Mesodermal cell (in vitro differentiated cells): ENCODE measurements at regions not wholly inside any gene's neighbourhood (a gene's known extent, or its start where the extent isn't known, plus 50 kb on each side); places are given as distances from the start of the nearest gene placed in this dataset.
"Not testable (repeated sequence)": the region's sequence is repeated elsewhere in the genome, so short reads cannot be mapped to it uniquely, and the experiment has no call there.

ENCODE experiments used
- H3K27ac ChIP-seq: 2 replicates; pipeline ENCODE4 v1.7.0; 2013; ENCODE audit warnings: mild to moderate bottlenecking, low read depth, low read length, moderate library complexity; ENCODE audit not compliant: severe bottlenecking
- H3K36me3 ChIP-seq: 2 replicates; pipeline ENCODE4 v1.7.1; 2013; ENCODE audit warnings: mild to moderate bottlenecking, low read length, moderate library complexity; ENCODE audit not compliant: control insufficient read depth, insufficient read depth
- H3K4me1 ChIP-seq: one replicate; pipeline ENCODE4 v1.7.1; 2013; ENCODE audit warnings: mild to moderate bottlenecking, low read length; ENCODE audit not compliant: insufficient read depth, control insufficient read depth, poor library complexity, severe bottlenecking
- H3K4me3 ChIP-seq: 2 replicates; pipeline ENCODE4 v1.7.0; 2013; ENCODE audit warnings: low read length, control low read depth, mild to moderate bottlenecking; ENCODE audit not compliant: insufficient read depth, poor library complexity, severe bottlenecking; ENCODE audit errors: extremely low read depth
- H3K9me3 ChIP-seq: 2 replicates; pipeline ENCODE4 v1.7.1; 2013; ENCODE audit warnings: mild to moderate bottlenecking, low read length, moderate library complexity; ENCODE audit not compliant: control insufficient read depth
- WGBS, 2 experiments: methylation state at CpG; one replicate each; pipeline ENCODE4 v1.1.5; 2013; ENCODE audit warnings: missing lambda C conversion rate in 2 of 2; ENCODE audit not compliant: insufficient coverage in 2 of 2; 5-methylcytosine and 5-hydroxymethylcytosine counted together

DNA sequence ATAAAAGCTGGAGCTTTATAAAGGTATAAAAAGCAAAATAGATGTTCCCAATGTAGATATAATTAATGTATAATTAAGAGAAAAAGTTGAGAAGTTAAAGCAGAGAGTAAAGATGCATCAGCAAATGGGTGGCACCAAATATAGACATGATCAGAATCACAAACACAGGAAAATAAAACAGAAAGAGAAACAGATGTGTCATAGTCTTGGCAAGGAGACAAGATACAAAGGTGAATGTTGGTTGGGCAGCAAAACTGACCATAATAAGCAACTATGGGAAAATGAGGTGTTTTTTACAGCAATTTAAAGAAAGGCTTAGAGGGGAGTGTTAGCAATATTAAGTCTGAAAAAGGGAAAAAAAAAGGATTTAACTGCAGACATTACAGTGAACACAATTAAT is 135.4 kb upstream of the CLEC14A start:
- Histone ChIP-seq H3K4me3 (no peak overlapping the region), H3K36me3 (no peaks in the 10 kb centered on the region), H3K9me3 (no peaks in the 10 kb centered on the region), H3K27ac (no peak overlapping the region), H3K4me1 (no peaks in the 10 kb centered on the region)

DNA sequence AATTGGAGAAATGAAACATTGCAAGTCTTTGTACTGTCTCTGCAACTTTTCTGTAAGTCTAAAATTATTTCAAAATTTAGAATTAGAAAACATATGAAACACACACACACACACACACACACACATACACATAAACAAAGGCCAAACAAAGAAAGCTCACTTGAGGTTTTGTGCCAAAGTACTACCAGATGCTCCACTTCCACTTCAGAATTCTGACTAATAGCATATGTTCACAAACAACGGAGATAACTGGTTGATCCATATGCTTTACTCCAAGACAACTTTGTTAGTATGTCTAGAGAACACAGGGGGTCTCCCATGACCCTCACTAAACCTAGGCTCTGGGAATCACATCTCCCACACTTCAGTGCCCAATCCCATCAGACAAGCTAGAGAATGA is 133.8 kb upstream of the CLEC14A start:
- H3K4me1 ChIP-seq: no peaks in the 10 kb centered on the region
- no peak overlapping the region for H3K27ac ChIP-seq
- 80% methylated on average over 1 of the region's 1 CpG; no CpG with 5 or more reads in 1 of the 2 experiments for WGBS, 2 experiments
- no peaks in the 10 kb centered on the region for H3K9me3 ChIP-seq
- no peak overlapping the region for H3K4me3 ChIP-seq
- no peaks in the 10 kb centered on the region for H3K36me3 ChIP-seq

GRCh38 chr14:38387821-38388220 is 131.9 kb upstream of the CLEC14A start:
- WGBS, 2 experiments: 89 to 94% methylated on average over 2 of the region's 2 CpGs
- Histone ChIP-seq H3K9me3 (no peaks in the 10 kb centered on the region), H3K27ac (peak overlapping the region; percentile 12), H3K4me3 (no peak overlapping the region), H3K36me3 (no peaks in the 10 kb centered on the region), H3K4me1 (no peaks in the 10 kb centered on the region)

DNA sequence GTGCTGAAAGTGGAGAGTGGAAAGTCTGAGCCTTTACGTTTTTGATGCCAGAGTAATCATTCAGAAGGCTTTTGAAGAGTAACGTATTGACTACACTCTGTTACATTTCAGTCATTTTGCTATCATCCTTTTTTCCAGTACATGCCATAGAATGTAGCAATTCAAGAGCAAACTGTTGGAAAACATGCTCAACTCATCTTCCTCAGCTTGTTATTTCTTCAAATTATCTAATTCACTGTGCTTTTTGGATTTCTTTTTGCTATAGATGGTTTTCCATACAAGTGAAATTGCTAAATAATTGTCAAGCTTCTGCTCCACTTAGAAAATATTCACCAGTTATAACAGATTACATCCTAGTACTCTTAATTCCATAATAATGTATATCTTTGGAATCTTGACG is 129.9 kb upstream of the CLEC14A start:
- no peaks in the 10 kb centered on the region for H3K4me1 ChIP-seq
- H3K4me3 ChIP-seq: no peak overlapping the region
- 93 to 94% methylated on average over 2 of the region's 3 CpGs for WGBS, 2 experiments
- H3K36me3 ChIP-seq: no peaks in the 10 kb centered on the region
- H3K27ac ChIP-seq: no peak overlapping the region
- no peaks in the 10 kb centered on the region for H3K9me3 ChIP-seq

- H3K4me1 ChIP-seq: no peaks in the 10 kb centered on the region
- 74 to 88% methylated on average over 3 of the region's 5 CpGs for WGBS, 2 experiments
- no peak overlapping the region for H3K27ac ChIP-seq
Measured at GRCh38 chr14:38385343-38385742, 129.4 kb upstream of the CLEC14A start.

DNA sequence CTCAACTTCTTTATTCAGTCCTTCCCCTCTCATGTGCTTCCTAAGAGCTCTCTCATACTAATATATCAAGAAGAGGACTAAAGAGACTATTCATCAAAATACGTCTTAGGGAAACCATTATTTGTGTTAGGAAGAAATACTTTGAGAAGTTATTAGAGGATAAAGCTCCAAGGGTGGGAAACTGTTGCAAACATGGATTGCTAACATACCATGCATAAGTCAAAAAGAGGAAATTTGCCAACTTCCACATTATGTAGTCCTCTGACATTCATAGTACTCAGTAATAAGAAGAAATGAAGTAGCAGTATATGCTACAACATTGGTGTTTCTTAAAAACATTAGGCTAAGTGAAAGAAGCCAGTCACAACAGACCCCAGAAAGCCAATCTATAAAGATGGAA is 128.8 kb upstream of the CLEC14A start:
- H3K36me3 ChIP-seq: no peaks in the 10 kb centered on the region
- no peak overlapping the region for H3K4me3 ChIP-seq
- H3K4me1 ChIP-seq: no peaks in the 10 kb centered on the region
- WGBS, 2 experiments: no CpG with 5 or more reads among the region's 1 CpG
- H3K9me3 ChIP-seq: no peaks in the 10 kb centered on the region
- no peak overlapping the region for H3K27ac ChIP-seq

More at GRCh38 chr14:38385343-38385742, 129.4 kb upstream of the CLEC14A start:
- H3K9me3 ChIP-seq: no peaks in the 10 kb centered on the region
- no peak overlapping the region for H3K4me3 ChIP-seq
- H3K36me3 ChIP-seq: no peaks in the 10 kb centered on the region

DNA sequence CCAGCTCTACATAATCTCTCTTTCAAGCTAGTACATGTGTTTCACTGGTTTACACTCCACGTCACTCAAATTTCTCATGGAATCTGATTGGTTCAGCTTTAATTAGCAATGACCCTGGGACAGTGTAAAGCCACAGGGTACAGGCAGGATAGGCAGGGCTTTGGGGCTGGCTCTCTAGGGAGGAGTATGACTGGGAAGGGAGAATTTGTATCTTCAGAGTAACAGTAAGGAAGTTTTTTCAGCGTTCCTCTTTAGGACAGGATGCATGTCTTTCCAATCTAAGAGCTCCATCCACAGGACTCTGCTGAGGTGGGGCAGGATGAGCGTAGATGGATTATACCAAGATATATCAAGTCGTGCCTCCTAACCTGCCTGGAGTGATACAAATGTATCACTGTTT is 112.0 kb upstream of the CLEC14A start:
- 96 to 100% methylated on average over 1 to 4 of the region's 4 CpGs for WGBS, 2 experiments
- Histone ChIP-seq H3K27ac (no peak overlapping the region), H3K4me3 (no peak overlapping the region)

GRCh38 chr14:38366374-38366773 is 110.5 kb upstream of the CLEC14A start:
- Histone ChIP-seq H3K4me3 (no peak overlapping the region), H3K4me1 (peaks cover 9% of the 10 kb centered on the region), H3K27ac (peak overlapping the region; percentile 69), H3K9me3 (no peaks in the 10 kb centered on the region), H3K36me3 (no peaks in the 10 kb centered on the region)
- WGBS, 2 experiments: 90 to 100% methylated on average over 2 to 3 of the region's 3 CpGs

More for the DNA sequence above, 112.0 kb upstream of the CLEC14A start:
- Histone ChIP-seq H3K36me3 (no peaks in the 10 kb centered on the region), H3K4me1 (peaks cover 9% of the 10 kb centered on the region), H3K9me3 (no peaks in the 10 kb centered on the region)

DNA sequence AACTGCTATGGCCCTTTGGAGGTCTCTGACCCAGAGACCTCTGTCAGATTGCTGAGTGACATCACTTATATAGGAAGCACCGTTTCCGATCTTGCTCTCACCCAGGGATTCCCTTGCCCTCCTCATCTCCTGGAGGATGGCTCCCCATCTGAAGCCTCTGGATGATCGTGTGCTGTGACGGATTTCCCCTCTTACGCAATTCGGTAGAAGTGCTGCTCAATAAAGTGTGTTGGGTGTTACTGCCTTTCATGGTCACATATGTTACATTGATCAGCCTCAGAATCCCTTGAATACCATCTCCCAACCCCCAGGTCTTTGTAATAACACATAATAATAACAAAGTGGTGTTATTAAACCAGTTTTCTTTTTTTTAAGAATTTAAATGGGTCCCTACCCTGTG is 107.3 kb upstream of the CLEC14A start:
- WGBS, 2 experiments: 92 to 94% methylated on average over 2 to 4 of the region's 6 CpGs
- Histone ChIP-seq H3K9me3 (peaks cover 7% of the 10 kb centered on the region), H3K4me3 (no peak overlapping the region), H3K27ac (no peak overlapping the region), H3K4me1 (peaks cover 9% of the 10 kb centered on the region), H3K36me3 (no peaks in the 10 kb centered on the region)

- Histone ChIP-seq H3K4me1 (no peaks in the 10 kb centered on the region), H3K4me3 (no peak overlapping the region), H3K27ac (peak overlapping the region; percentile 55), H3K36me3 (no peaks in the 10 kb centered on the region), H3K9me3 (peaks cover 7% of the 10 kb centered on the region)
- WGBS, 2 experiments: no CpG with 5 or more reads among the region's 1 CpG
Measured at GRCh38 chr14:38357557-38357956, 101.7 kb upstream of the CLEC14A start.

- H3K36me3 ChIP-seq, H3K4me3 ChIP-seq, H3K4me1 ChIP-seq, H3K27ac ChIP-seq, H3K9me3 ChIP-seq: not testable (repeated sequence)
- WGBS, 2 experiments: 93 to 100% methylated on average over 2 of the region's 2 CpGs
Measured at GRCh38 chr14:38355473-38355872, 99.6 kb upstream of the CLEC14A start.
